ENCODE measurements at regions not wholly inside any gene's neighbourhood (a gene's known extent, or its start where the extent isn't known, plus 50 kb on each side); places are given as distances from the start of the nearest gene placed in this dataset.
A peak's percentile ranks its signal among the peaks of the same experiment; 100 is the strongest.
"Not testable (repeated sequence)": the region's sequence is repeated elsewhere in the genome, so short reads cannot be mapped to it uniquely, and the experiment has no call there.

- DNase-seq (ENCODE audit: low spot score), result no peak
Measured at GRCh38 chr12:115811045-115811444, 466.4 kb downstream of the MED13L start.

GRCh38 chr12:115810122-115810901 lies 467.2 kb downstream of the MED13L start:
- no peak for DNase-seq (ENCODE audit: low spot score)

GRCh38 chr12:115806000-115806399 lies 471.5 kb downstream of the MED13L start:
- no peak for DNase-seq (ENCODE audit: low spot score)

- no peak for DNase-seq (ENCODE audit: low spot score)
Measured at GRCh38 chr12:115802767-115803166, 474.7 kb downstream of the MED13L start.

GRCh38 chr12:115801871-115802270 lies 475.6 kb downstream of the MED13L start:
- no peak for DNase-seq (ENCODE audit: low spot score)

- no peak for DNase-seq (ENCODE audit: low spot score)
Measured at GRCh38 chr12:115799610-115800009, 477.9 kb downstream of the MED13L start.

GRCh38 chr12:115798309-115798917 lies 479.1 kb downstream of the MED13L start:
- DNase-seq (ENCODE audit: low spot score), result no peak

GRCh38 chr12:115794659-115795081 lies 482.8 kb downstream of the MED13L start:
- DNase-seq (ENCODE audit: low spot score), result no peak

GRCh38 chr12:115791331-115791730 lies 486.2 kb downstream of the MED13L start:
- no peak for DNase-seq (ENCODE audit: low spot score)

- no peak for DNase-seq (ENCODE audit: low spot score)
Measured at GRCh38 chr12:115790526-115790925, 487.0 kb downstream of the MED13L start.

GRCh38 chr12:115786490-115786889 lies 491.0 kb downstream of the MED13L start:
- not testable (repeated sequence) for DNase-seq (ENCODE audit: low spot score)

- no peak for DNase-seq (ENCODE audit: low spot score)
Measured at GRCh38 chr12:115785548-115785947, 491.9 kb downstream of the MED13L start.

- DNase-seq (ENCODE audit: low spot score), result no peak
Measured at GRCh38 chr12:115776399-115776798, 501.1 kb downstream of the MED13L start.

GRCh38 chr12:115774148-115774895 lies 503.2 kb downstream of the MED13L start:
- no peak for DNase-seq (ENCODE audit: low spot score)

GRCh38 chr12:115771601-115772000 lies 505.9 kb downstream of the MED13L start:
- no peak for DNase-seq (ENCODE audit: low spot score)

- peak; percentile 22 for DNase-seq (ENCODE audit: low spot score)
Measured at GRCh38 chr12:115771065-115771464, 506.4 kb downstream of the MED13L start.

- no peak for DNase-seq (ENCODE audit: low spot score)
Measured at GRCh38 chr12:115770643-115771042, 506.9 kb downstream of the MED13L start.

GRCh38 chr12:115767916-115768315 lies 509.6 kb downstream of the MED13L start:
- DNase-seq (ENCODE audit: low spot score), result no peak

- DNase-seq (ENCODE audit: low spot score), result no peak
Measured at GRCh38 chr12:115763982-115764621, 513.4 kb downstream of the MED13L start.

- peak; percentile 85 for DNase-seq (ENCODE audit: low spot score)
Measured at GRCh38 chr12:115763376-115763775, 514.1 kb downstream of the MED13L start.

GRCh38 chr12:115762936-115763335 lies 514.6 kb downstream of the MED13L start:
- DNase-seq (ENCODE audit: low spot score), result no peak

- no peak for DNase-seq (ENCODE audit: low spot score)
Measured at GRCh38 chr12:115761784-115762183, 515.7 kb downstream of the MED13L start.

Data from AG20443 (cell line).